PC-3 (cell line): ENCODE measurements at regions not wholly inside any gene's neighbourhood (a gene's known extent, or its start where the extent isn't known, plus 50 kb on each side); places are given as distances from the start of the nearest gene placed in this dataset.
"Not testable (repeated sequence)": the region's sequence is repeated elsewhere in the genome, so short reads cannot be mapped to it uniquely, and the experiment has no call there.

Source experiments
- ATAC-seq: fragments of 200-7000 bp; cut with Tn5 transposase; 2 replicates; pipeline ENCODE4 v1.9.1; 2020; ENCODE audit warnings: mild to moderate bottlenecking, moderate library complexity
- BruUV-seq: library from RNA; stranded (reverse); fragments of 400-500 nt; replicated peaks from 2 replicates; lab custom pipeline; 2021; lab: Mats Ljungman, UMichigan
- CTCF ChIA-PET: fragments of 300-600 bp; sonication (Branson Sonifier 250); formaldehyde crosslinking; loops from one replicate; lab custom pipeline; 2022; ENCODE audit warnings: antibody characterized with exemption; lab: Charles Lee
- POLR2A ChIA-PET: fragments of 300-600 bp; sonication (Branson Sonifier 250); formaldehyde crosslinking; loops from one replicate; lab custom pipeline; 2022; ENCODE audit warnings: antibody characterized with exemption; ENCODE audit not compliant: unreplicated experiment; lab: Charles Lee
- DNase-seq: peaks from one replicate; pipeline ENCODE4 v3.0.0-alpha.2; 2015
- H2AFZ ChIP-seq: fragments of 300-600 bp; sonication (generic); 2 replicates; pipeline ENCODE4 v1.6.0; 2016; ENCODE audit warnings: antibody characterized with exemption, low read length
- H3F3A ChIP-seq: fragments of 300-600 bp; sonication (generic); one replicate; pipeline ENCODE4 v1.6.0; 2017; ENCODE audit warnings: antibody characterized with exemption, low read length, control low read depth, mild to moderate bottlenecking; ENCODE audit not compliant: unreplicated experiment
- H3K27ac ChIP-seq: fragments of 300-600 bp; sonication (generic); 2 replicates; pipeline ENCODE4 v1.5.1; 2016; ENCODE audit warnings: mild to moderate bottlenecking, low read length
- H3K27me3 ChIP-seq: fragments of 300-600 bp; sonication (generic); 2 replicates; pipeline ENCODE4 v1.6.1; 2016; ENCODE audit warnings: low read length, mixed read lengths
- H3K36me3 ChIP-seq: fragments of 300-600 bp; sonication (generic); 2 replicates; pipeline ENCODE4 v1.6.1; 2016; ENCODE audit warnings: low read depth, mixed run types, low read length, mixed read lengths
- H3K4me1 ChIP-seq: fragments of 300-600 bp; sonication (generic); 2 replicates; pipeline ENCODE4 v1.5.1; 2016; ENCODE audit warnings: low read length; ENCODE audit not compliant: insufficient read depth
- H3K4me2 ChIP-seq: fragments of 300-600 bp; sonication (generic); 2 replicates; pipeline ENCODE4 v1.6.0; 2016; ENCODE audit warnings: low read length
- H3K4me3 ChIP-seq: fragments of 300-600 bp; sonication (generic); 2 replicates; pipeline ENCODE4 v1.5.1; 2016; ENCODE audit warnings: mild to moderate bottlenecking, low read length, mixed read lengths
- H3K79me2 ChIP-seq: fragments of 300-600 bp; sonication (generic); 2 replicates; pipeline ENCODE4 v1.6.1; 2017; ENCODE audit warnings: low read length, mixed read lengths
- H3K9ac ChIP-seq: fragments of 300-600 bp; sonication (generic); 2 replicates; pipeline ENCODE4 v1.6.0; 2016; ENCODE audit warnings: mild to moderate bottlenecking, low read length
- H3K9me2 ChIP-seq: fragments of 300-600 bp; sonication (generic); replicated peaks from 2 replicates; pipeline ENCODE4 v1.6.1; 2016; ENCODE audit warnings: mixed run types, low read length, mixed read lengths
- H3K9me3 ChIP-seq: fragments of 300-600 bp; sonication (generic); 2 replicates; pipeline ENCODE4 v1.6.1; 2016; ENCODE audit warnings: low read length, mixed read lengths
- H4K20me1 ChIP-seq: fragments of 300-600 bp; sonication (generic); 2 replicates; pipeline ENCODE4 v1.6.1; 2016; ENCODE audit warnings: low read length, mixed read lengths
- EZH2 ChIP-seq: fragments of 300-600 bp; sonication (generic); IDR thresholded peaks from one replicate; pipeline ENCODE4 v1.6.1; 2017; ENCODE audit warnings: antibody characterized with exemption, mild to moderate bottlenecking, low read length; ENCODE audit not compliant: unreplicated experiment
- EZH2phosphoT487 ChIP-seq: fragments of 300-600 bp; sonication (generic); IDR thresholded peaks from 2 replicates; pipeline ENCODE4 v1.6.1; 2018; ENCODE audit warnings: mild to moderate bottlenecking, antibody characterized with exemption, low read length, borderline replicate concordance
- intact Hi-C: fragments of 100-400 bp; cut with micrococcal nuclease; formaldehyde crosslinking; loops from 2 replicates; pipeline ENCODE4 v1.9.0; 2023
- TF ChIP-seq, protein P1 (sequence below): fragments of 300-600 bp; sonication (generic); conservative IDR thresholded peaks from 2 replicates; pipeline ENCODE4 v1.5.1; 2017; ENCODE audit warnings: antibody characterized with exemption, low read depth, mild to moderate bottlenecking, low read length

- no TSS peak for BruUV-seq
- DNase-seq (no peak), ATAC-seq (no peak)
- ChIA-PET CTCF (no interaction called here), POLR2A (no interaction called here)
- H2AFZ ChIP-seq: no peak overlapping the region
- no peaks in the 10 kb centered on the region for H3K36me3 ChIP-seq
- intact Hi-C loops: no loop called here
- no peak overlapping the region for H3K4me3 ChIP-seq
- H3F3A ChIP-seq: no peaks in the 10 kb centered on the region
- H3K4me1 ChIP-seq: no peaks in the 10 kb centered on the region
- H3K9ac ChIP-seq: no peak overlapping the region
- no peaks in the 10 kb centered on the region for H3K27me3 ChIP-seq
- H3K9me3 ChIP-seq: no peaks in the 10 kb centered on the region
- H3K27ac ChIP-seq: no peak overlapping the region
- H3K9me2 ChIP-seq: no peaks in the 10 kb centered on the region
- TF ChIP-seq EZH2: no peak
- TF ChIP-seq, protein P1, sequence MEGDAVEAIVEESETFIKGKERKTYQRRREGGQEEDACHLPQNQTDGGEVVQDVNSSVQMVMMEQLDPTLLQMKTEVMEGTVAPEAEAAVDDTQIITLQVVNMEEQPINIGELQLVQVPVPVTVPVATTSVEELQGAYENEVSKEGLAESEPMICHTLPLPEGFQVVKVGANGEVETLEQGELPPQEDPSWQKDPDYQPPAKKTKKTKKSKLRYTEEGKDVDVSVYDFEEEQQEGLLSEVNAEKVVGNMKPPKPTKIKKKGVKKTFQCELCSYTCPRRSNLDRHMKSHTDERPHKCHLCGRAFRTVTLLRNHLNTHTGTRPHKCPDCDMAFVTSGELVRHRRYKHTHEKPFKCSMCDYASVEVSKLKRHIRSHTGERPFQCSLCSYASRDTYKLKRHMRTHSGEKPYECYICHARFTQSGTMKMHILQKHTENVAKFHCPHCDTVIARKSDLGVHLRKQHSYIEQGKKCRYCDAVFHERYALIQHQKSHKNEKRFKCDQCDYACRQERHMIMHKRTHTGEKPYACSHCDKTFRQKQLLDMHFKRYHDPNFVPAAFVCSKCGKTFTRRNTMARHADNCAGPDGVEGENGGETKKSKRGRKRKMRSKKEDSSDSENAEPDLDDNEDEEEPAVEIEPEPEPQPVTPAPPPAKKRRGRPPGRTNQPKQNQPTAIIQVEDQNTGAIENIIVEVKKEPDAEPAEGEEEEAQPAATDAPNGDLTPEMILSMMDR: no peak
- no peak for TF ChIP-seq EZH2phosphoT487
- H3K79me2 ChIP-seq: 0 out of 2 replicates have a peak, but pooled peaks cover 3% of the 10 kb centered on the region
- no peaks in the 10 kb centered on the region for H4K20me1 ChIP-seq
- no peak overlapping the region for H3K4me2 ChIP-seq
Observed at GRCh38 chr17:30720013-30720471, 104.5 kb downstream of the CRLF3 start.

- CTCF ChIA-PET, H3K4me3 ChIP-seq, H3K9ac ChIP-seq, H3K27ac ChIP-seq, H3K4me1 ChIP-seq, BruUV-seq, H3K27me3 ChIP-seq, H3F3A ChIP-seq, H3K9me3 ChIP-seq, H4K20me1 ChIP-seq, POLR2A ChIA-PET, H3K4me2 ChIP-seq, H2AFZ ChIP-seq, intact Hi-C loops, H3K36me3 ChIP-seq, H3K9me2 ChIP-seq, H3K79me2 ChIP-seq: not testable (repeated sequence)
- TF ChIP-seq, protein P1: peak; percentile 55
- peak; percentile 59 for ATAC-seq
- DNase-seq: peak; percentile 40
Observed at GRCh38 chr17:30719131-30719973, 105.1 kb downstream of the CRLF3 start.

DNA sequence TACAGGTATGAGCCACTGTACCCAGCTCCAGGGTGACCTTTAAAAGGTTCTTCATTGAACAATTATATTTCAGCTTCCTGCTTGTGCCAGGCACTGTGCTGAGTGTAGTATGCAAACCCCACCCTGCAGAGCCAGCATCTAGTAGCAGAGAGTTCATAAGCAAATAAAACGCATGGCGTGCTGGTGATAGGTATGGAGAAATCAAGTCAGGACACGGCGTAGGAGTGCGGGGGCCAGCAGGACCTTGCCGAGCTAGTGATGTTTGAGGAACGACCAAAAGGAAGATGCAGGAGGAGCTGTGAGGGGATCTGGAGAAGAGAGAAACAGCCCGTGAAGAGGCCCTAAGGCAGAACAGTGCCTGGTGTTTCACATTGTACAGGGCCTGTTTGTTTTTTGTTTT, 105.8 kb downstream of the CRLF3 start:
- H3K27me3 ChIP-seq, H2AFZ ChIP-seq, H3K79me2 ChIP-seq, ATAC-seq, CTCF ChIA-PET, H3K4me2 ChIP-seq, H3K9ac ChIP-seq, H4K20me1 ChIP-seq, H3F3A ChIP-seq, DNase-seq, H3K4me1 ChIP-seq, H3K36me3 ChIP-seq, BruUV-seq, H3K27ac ChIP-seq, H3K4me3 ChIP-seq, intact Hi-C loops, H3K9me2 ChIP-seq, H3K9me3 ChIP-seq, POLR2A ChIA-PET: not testable (repeated sequence)

- POLR2A ChIA-PET, H3K27ac ChIP-seq, H3K4me3 ChIP-seq, H3K9me3 ChIP-seq, ATAC-seq, H3K4me2 ChIP-seq, H3K9me2 ChIP-seq, H2AFZ ChIP-seq, BruUV-seq, CTCF ChIA-PET, H3K36me3 ChIP-seq, H3K27me3 ChIP-seq, H4K20me1 ChIP-seq, H3K4me1 ChIP-seq, intact Hi-C loops, H3K9ac ChIP-seq, H3F3A ChIP-seq, DNase-seq, H3K79me2 ChIP-seq: not testable (repeated sequence)
Observed at GRCh38 chr17:30718099-30718447, 106.4 kb downstream of the CRLF3 start.
